Astrocyte (in vitro differentiated cells and primary cell): ENCODE measurements at regions not wholly inside any gene's neighbourhood (a gene's known extent, or its start where the extent isn't known, plus 50 kb on each side); places are given as distances from the start of the nearest gene placed in this dataset.

Experiments
- DNase-seq: peaks from one replicate; pipeline ENCODE4 v3.0.0-alpha.2; 2010; ENCODE audit warnings: low read depth
- FAIRE-seq: peaks from 2 replicates; lab custom pipeline; 2011; peaks lifted over from hg19 to GRCh38; lab: Jason Lieb, UNC
- H2AFZ ChIP-seq: 2 replicates; pipeline ENCODE4 v1.6.0; 2012; ENCODE audit warnings: low read depth, low read length, inconsistent platforms
- H3K27ac ChIP-seq: 2 replicates; pipeline ENCODE4 v1.5.1; 2011; ENCODE audit warnings: low read depth, low read length, inconsistent platforms
- H3K27me3 ChIP-seq: 2 replicates; pipeline ENCODE4 v1.6.0; 2011; ENCODE audit warnings: low read length, inconsistent platforms; ENCODE audit not compliant: insufficient read depth
- H3K36me3 ChIP-seq: 2 replicates; pipeline ENCODE4 v1.5.1; 2011; ENCODE audit warnings: low read length, inconsistent platforms; ENCODE audit not compliant: insufficient read depth
- H3K4me1 ChIP-seq: 2 replicates; pipeline ENCODE4 v1.5.1; 2011; ENCODE audit warnings: low read length, inconsistent platforms; ENCODE audit not compliant: insufficient read depth
- H3K4me2 ChIP-seq: 2 replicates; pipeline ENCODE4 v1.6.0; 2012; ENCODE audit warnings: low read length, inconsistent platforms
- H3K4me3 ChIP-seq: 2 replicates; pipeline ENCODE4 v1.5.1; 2011; ENCODE audit warnings: low read depth, mild to moderate bottlenecking, low read length, inconsistent platforms; ENCODE audit not compliant: insufficient read depth
- H3K79me2 ChIP-seq: 2 replicates; pipeline ENCODE4 v1.6.0; 2012; ENCODE audit warnings: mild to moderate bottlenecking, low read length, inconsistent platforms; ENCODE audit not compliant: insufficient read depth
- H3K9ac ChIP-seq: 2 replicates; pipeline ENCODE4 v1.6.0; 2012; ENCODE audit warnings: mild to moderate bottlenecking, low read length, inconsistent platforms
- H3K9me3 ChIP-seq: 2 replicates; pipeline ENCODE4 v1.5.1; 2012; ENCODE audit warnings: low read depth, mild to moderate bottlenecking, low read length, inconsistent platforms; ENCODE audit not compliant: insufficient read depth
- H4K20me1 ChIP-seq: 2 replicates; pipeline ENCODE4 v1.6.0; 2012; ENCODE audit warnings: low read length, inconsistent platforms; ENCODE audit not compliant: insufficient read depth
- H3K27ac Mint-ChIP-seq: one replicate; pipeline ENCODE4 v1.8.0; 2021; ENCODE audit warnings: mild to moderate bottlenecking, mixed read lengths; ENCODE audit not compliant: unreplicated experiment
- H3K27me3 Mint-ChIP-seq: one replicate; pipeline ENCODE4 v1.8.0; 2021; ENCODE audit warnings: low read depth, mixed read lengths; ENCODE audit not compliant: unreplicated experiment
- H3K36me3 Mint-ChIP-seq: one replicate; pipeline ENCODE4 v1.8.0; 2021; ENCODE audit warnings: low read depth, mixed read lengths; ENCODE audit not compliant: unreplicated experiment
- H3K4me1 Mint-ChIP-seq: one replicate; pipeline ENCODE4 v1.8.0; 2021; ENCODE audit warnings: low read depth, mixed read lengths; ENCODE audit not compliant: unreplicated experiment
- H3K4me3 Mint-ChIP-seq: one replicate; pipeline ENCODE4 v1.8.0; 2021; ENCODE audit warnings: mild to moderate bottlenecking, moderate library complexity, mixed read lengths; ENCODE audit not compliant: unreplicated experiment
- H3K9me3 Mint-ChIP-seq: one replicate; pipeline ENCODE4 v1.8.0; 2021; ENCODE audit warnings: mild to moderate bottlenecking, mixed read lengths; ENCODE audit not compliant: unreplicated experiment
- EZH2 ChIP-seq: IDR thresholded peaks from 2 replicates; pipeline ENCODE4 v1.6.1; 2012; ENCODE audit warnings: mild to moderate bottlenecking, low read length, inconsistent platforms; ENCODE audit not compliant: insufficient read depth
- TF ChIP-seq, protein P1 (sequence below): IDR thresholded peaks from 2 replicates; pipeline ENCODE4 v1.5.1; 2011; ENCODE audit warnings: low read depth, mild to moderate bottlenecking, inconsistent platforms, low read length, moderate library complexity; ENCODE audit not compliant: insufficient read depth

- Histone ChIP-seq H2AFZ (no peak overlapping the region), H3K4me2 (no peak overlapping the region), H3K36me3 (no peaks in the 10 kb centered on the region), H3K9ac (no peak overlapping the region), H3K9me3 (no peaks in the 10 kb centered on the region), H4K20me1 (no peaks in the 10 kb centered on the region), H3K79me2 (no peaks in the 10 kb centered on the region), H3K27me3 (no peaks in the 10 kb centered on the region), H3K4me1 (no peaks in the 10 kb centered on the region), H3K4me3 (no peak overlapping the region), H3K27ac (no peak overlapping the region)
- FAIRE-seq (no peak), DNase-seq (no peak)
- no peak for TF ChIP-seq EZH2
- TF ChIP-seq, protein P1, sequence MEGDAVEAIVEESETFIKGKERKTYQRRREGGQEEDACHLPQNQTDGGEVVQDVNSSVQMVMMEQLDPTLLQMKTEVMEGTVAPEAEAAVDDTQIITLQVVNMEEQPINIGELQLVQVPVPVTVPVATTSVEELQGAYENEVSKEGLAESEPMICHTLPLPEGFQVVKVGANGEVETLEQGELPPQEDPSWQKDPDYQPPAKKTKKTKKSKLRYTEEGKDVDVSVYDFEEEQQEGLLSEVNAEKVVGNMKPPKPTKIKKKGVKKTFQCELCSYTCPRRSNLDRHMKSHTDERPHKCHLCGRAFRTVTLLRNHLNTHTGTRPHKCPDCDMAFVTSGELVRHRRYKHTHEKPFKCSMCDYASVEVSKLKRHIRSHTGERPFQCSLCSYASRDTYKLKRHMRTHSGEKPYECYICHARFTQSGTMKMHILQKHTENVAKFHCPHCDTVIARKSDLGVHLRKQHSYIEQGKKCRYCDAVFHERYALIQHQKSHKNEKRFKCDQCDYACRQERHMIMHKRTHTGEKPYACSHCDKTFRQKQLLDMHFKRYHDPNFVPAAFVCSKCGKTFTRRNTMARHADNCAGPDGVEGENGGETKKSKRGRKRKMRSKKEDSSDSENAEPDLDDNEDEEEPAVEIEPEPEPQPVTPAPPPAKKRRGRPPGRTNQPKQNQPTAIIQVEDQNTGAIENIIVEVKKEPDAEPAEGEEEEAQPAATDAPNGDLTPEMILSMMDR: no peak
- H3K36me3 Mint-ChIP-seq: no peaks in the 10 kb centered on the region
- H3K9me3 Mint-ChIP-seq: no peaks in the 10 kb centered on the region
- H3K4me1 Mint-ChIP-seq: no peaks in the 10 kb centered on the region
- no peaks in the 10 kb centered on the region for H3K27me3 Mint-ChIP-seq
- no peak overlapping the region for H3K4me3 Mint-ChIP-seq
- H3K27ac Mint-ChIP-seq: no peak overlapping the region
These were observed 1473.9 kb upstream of the GBE1 start for GRCh38 chr3:83235180-83235814.

DNA sequence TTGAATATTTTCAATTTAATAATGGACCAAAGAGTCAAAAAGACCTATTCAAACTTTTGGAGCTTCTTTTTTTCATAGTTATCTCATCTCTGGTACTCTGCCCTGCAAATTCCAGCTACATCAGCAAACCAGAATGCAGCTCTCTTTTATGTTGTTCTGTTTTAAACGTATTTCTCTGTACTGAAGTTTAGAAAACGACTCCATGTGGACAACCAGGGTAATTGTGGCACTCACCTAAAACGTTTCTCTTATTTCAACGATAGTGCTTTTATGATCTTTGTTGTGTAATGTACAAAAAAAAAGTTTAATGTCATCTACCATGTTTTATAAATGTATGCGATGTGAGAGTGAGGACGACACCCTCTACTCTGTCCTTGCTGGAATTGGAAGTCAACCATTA lies 1472.3 kb upstream of the GBE1 start:
- H4K20me1 ChIP-seq: no peaks in the 10 kb centered on the region
- DNase-seq (no peak), FAIRE-seq (no peak)
- TF ChIP-seq, protein P1: no peak
- no peak for TF ChIP-seq EZH2
- no peak overlapping the region for H3K27ac ChIP-seq
- no peak overlapping the region for H3K4me2 ChIP-seq
- H3K27ac Mint-ChIP-seq: no peak overlapping the region
- no peaks in the 10 kb centered on the region for H3K4me1 ChIP-seq
- H3K27me3 Mint-ChIP-seq: no peaks in the 10 kb centered on the region
- no peak overlapping the region for H3K9ac ChIP-seq
- H3K27me3 ChIP-seq: no peaks in the 10 kb centered on the region
- H3K4me3 Mint-ChIP-seq: no peak overlapping the region
- no peaks in the 10 kb centered on the region for H3K4me1 Mint-ChIP-seq
- no peak overlapping the region for H3K4me3 ChIP-seq
- no peaks in the 10 kb centered on the region for H3K9me3 ChIP-seq
- no peaks in the 10 kb centered on the region for H3K36me3 ChIP-seq
- no peaks in the 10 kb centered on the region for H3K36me3 Mint-ChIP-seq
- no peaks in the 10 kb centered on the region for H3K79me2 ChIP-seq
- H2AFZ ChIP-seq: no peak overlapping the region
- H3K9me3 Mint-ChIP-seq: no peaks in the 10 kb centered on the region

DNA sequence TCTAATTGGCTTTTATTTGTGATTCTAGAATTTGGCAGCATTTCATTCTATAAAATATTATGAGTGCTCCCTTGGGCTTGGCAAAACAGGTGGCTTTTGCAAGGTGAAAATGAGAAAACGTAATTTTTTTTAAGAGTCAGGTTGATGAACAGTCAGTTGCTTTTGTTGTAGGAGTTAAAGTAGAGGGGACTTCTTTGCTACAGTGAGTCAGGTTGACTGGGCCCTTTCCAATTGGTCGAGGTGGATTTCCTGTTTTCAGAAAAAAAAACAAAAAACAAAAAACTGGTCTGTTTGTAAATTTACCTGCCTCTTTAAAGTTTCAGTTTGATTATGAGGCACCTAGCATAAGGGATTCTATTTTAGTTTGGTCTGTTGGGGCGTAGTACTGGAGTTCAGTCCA lies 1469.4 kb upstream of the GBE1 start:
- no peaks in the 10 kb centered on the region for H3K79me2 ChIP-seq
- no peak overlapping the region for H2AFZ ChIP-seq
- H3K4me2 ChIP-seq: no peak overlapping the region
- no peaks in the 10 kb centered on the region for H3K27me3 ChIP-seq
- Mint-ChIP-seq H3K4me1 (no peaks in the 10 kb centered on the region), H3K27ac (no peak overlapping the region), H3K27me3 (no peaks in the 10 kb centered on the region), H3K9me3 (no peaks in the 10 kb centered on the region), H3K36me3 (no peaks in the 10 kb centered on the region), H3K4me3 (no peak overlapping the region)
- no peak for TF ChIP-seq EZH2
- TF ChIP-seq, protein P1: no peak
- no peak overlapping the region for H3K27ac ChIP-seq
- H3K9ac ChIP-seq: no peak overlapping the region
- no peak overlapping the region for H3K4me3 ChIP-seq
- no peaks in the 10 kb centered on the region for H3K36me3 ChIP-seq
- no peak for DNase-seq
- no peaks in the 10 kb centered on the region for H3K9me3 ChIP-seq
- H4K20me1 ChIP-seq: no peaks in the 10 kb centered on the region
- FAIRE-seq: no peak
- H3K4me1 ChIP-seq: no peaks in the 10 kb centered on the region
